ENCODE measurements at regions not wholly inside any gene's neighbourhood (a gene's known extent, or its start where the extent isn't known, plus 50 kb on each side); places are given as distances from the start of the nearest gene placed in this dataset.
A peak's percentile ranks its signal among the peaks of the same experiment; 100 is the strongest.

DNA sequence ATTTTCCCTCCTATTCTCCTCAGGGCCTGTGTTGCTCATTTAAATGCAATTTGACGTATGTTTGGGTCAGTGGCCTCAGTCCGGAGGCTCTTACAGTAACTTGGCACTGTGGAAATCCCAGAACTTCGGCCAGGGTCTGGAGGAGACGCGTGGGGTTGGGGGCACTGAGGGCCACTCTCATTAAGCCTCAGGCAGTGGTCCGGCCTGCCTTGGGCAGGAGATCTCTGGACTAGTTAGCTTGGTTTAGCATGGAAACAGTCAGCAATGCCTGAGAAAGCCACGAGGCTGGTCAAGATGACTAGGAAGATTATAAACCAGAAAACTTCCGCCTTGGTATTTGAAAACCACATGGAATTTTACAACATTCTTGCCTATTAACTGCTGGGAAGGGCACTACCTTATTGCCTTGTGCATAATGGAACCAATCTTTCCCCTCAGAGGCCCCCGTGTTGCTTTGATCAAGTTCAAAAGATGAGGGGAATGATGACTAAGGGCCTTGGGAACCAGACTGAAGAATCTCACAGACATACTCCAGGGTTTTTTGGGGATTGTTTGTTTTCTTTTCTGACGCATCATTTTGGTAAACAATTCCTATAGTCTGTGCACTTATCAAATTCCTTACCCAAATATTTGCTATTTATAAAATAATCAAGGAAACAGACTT is 206.0 kb upstream of the PREP start:
- DNase-seq (ENCODE audit: low read depth), result no peak

DNA sequence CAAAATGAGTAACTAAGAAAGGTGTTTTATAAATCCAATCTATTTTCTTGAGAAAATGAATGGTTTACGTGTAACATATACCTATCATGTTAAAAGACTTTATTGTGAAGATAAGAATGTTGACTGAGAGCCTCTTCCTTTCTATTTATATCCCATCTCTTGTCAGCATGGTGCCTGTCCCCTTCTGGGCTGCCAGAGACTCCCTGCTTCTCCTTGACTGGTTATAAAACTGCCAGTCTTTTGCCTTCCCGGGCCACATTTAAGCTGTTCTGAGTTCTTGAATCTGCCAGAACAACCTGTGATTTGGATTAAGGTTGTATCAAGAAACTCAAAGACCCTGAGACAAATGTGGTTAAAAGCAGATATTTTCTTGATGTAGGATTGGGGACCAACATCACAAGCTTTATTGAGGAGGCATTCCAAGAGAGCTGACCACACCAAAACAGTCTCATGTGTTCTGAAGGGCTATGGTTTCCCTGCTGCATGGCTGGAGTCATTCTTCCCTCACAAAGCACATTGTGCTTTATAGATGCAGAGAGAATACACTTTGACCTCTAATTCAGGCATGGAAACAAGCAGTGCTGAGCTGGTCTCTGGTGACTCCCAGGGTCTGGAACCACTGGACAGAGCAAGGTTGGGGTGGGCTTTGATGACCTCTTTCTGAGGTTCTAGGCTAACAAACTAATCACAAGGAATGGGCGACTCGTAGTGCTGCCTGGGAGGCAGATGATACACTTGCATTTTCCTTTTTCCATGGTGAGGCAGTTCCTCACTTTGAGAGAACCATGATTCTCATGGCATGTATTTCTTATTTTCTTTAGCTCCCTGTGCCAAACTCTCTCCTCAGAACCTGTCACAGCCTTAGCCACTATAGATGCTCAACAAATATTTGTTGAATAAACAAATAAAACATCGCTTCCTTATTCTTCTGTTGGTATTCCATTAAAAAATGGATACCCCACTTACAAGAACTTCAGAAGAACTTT is 205.0 kb upstream of the PREP start:
- DNase-seq (ENCODE audit: low read depth), result no peak

DNA sequence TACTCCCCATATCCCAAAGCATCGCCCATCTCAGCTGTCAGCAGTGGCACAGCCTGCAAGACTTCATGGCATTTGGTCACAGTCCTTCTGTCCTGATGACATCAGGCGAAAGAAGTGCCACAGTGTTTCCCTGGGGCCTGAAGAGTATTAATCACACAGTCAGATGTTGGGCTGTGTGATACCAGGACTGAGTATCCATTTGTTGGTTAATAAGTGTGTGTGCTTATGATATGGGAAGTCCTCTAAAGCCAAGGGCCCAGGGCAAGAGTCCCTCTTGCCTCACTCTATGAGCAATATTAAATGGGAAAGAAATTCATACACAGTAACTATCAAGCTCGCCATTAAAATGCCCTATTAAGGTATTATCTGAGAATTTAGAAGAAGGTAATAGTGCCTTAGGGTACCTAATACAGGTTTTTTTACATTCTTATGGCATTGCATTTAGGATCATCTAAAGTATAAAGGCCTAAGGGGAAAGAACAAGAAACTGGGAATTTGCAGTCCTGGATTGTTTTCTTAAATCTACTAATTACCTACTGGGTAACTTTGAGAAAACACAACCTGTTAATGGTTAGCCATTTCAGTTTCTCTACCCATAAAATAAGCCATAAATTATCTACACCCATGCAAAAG is 204.1 kb upstream of the PREP start:
- no peak for DNase-seq (ENCODE audit: low read depth)

DNA sequence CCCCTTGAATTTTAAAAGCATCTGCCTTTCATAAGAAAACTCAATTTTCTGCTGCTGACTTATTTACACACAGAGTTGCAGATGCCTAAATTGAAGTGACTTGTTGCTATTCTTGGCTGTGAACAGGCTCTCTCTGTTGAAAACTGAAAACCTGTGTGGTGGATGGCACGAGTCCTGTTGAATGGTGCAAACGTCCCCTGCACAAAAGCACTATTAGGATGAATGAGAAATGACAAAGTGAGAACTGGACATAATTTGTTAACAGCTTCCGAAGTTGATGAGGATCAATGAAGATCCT is 201.7 kb upstream of the PREP start:
- DNase-seq (ENCODE audit: low read depth), result no peak

DNA sequence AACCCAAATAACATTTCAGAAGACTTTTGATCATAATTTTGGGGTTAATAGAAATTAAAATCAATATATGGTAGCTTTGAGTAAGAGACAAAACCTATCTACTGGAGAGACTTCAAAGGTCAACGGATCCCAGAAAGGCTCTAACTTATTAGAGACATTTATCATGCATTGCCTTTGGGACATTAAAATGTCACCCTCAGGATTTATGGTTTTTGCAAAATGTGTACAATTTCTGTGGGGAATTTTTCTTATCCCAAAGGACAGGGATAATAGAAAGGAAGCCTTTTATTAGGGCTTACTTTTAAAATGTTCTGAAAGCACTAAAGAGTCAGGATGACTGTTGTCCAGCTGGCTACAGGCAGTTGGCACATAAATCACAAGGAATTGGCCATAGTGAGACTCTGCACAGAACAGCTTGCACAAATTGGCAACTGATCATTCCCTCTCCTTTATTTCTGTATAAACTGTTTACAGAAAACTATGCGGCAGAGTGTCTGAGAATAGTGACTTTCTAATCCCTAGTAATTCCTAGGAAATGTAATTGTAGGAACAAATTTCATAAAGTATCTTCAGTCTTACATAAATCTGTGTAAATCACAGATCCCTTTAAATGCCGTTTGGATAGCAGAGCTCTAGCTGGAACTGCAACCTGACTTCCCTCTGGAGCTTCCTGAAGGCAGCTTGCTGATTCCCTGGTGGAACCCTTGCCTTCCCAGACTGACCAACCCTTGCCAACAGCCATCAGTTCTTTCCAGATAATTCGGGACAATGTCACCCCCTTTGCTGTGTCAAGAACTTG is 201.1 kb upstream of the PREP start:
- DNase-seq (ENCODE audit: low read depth), result no peak

DNA sequence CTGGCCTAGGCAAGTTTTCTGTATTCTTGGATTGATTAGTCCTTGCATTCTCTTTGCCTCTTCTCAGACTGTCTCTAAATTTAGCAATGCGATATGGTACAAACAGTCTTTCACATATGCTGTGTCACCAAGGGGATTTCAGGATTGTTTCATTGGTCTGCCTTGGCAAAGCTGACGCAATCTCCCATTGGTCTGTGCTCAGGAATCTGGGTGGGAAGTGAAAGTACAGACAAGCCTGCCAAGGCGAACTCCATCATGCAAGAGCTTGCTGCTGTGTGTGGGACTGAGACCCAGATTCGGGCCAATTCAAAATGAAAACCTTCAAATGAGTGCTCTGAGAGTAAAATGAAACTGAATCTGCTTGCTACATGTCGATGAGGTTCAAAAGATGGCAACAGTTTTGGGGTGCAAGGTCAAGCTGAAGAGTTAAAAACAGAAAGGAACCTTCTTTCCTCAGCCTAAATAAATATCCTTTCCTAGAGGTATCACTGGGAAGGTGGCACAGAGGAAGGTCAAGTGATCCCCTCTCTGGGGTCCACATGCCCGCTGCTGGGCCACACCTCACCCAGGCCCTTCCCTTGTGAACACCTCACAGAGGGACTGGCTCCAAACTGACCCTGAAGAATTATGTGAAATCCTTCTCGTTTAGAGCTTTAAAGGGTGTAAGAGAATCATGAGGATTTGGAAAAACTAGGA is 198.8 kb upstream of the PREP start:
- DNase-seq (ENCODE audit: low read depth), result peak; percentile 15

DNA sequence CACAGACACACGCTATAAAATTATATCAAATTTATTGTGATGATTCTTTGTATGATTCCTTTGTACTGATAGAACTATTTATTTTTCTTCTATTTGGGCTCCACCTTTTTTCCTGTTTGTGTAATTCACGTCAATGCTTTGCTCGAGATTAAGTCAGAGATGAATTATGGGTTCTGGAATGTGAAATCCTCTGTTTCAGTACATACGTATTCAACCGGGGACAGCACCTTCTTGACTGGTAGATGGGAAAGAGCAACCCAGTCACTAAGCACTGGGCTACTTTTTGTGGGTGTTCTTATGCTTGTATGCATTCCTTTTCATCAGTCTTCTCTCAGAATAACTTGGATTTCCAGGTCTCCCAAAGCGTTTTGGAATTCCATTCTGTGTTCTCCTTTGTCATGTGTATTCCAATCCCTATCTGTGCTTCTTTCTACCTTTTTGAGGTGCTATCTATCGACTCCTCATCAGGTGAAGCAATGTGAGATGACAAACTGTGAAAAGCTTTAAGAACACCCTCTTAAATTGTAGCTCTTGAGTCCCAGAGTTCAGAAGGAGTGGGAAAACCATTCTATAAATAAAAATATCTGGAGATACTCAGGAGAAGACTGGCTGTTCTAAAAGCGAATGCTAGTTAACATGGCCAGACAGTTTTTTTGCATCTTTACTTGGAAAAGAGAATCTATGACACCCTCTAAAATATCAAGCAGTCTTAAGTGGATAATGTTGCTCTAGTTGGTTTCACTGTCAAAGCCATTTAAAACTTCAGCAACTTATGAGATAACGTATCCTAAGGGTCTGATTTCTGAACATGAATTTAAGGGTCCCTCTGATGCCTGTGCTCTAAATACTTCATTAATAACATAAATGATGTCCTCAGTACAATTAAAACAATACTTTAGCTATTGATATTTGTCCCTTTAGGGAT is 197.7 kb upstream of the PREP start:
- no peak for DNase-seq (ENCODE audit: low read depth)

DNA sequence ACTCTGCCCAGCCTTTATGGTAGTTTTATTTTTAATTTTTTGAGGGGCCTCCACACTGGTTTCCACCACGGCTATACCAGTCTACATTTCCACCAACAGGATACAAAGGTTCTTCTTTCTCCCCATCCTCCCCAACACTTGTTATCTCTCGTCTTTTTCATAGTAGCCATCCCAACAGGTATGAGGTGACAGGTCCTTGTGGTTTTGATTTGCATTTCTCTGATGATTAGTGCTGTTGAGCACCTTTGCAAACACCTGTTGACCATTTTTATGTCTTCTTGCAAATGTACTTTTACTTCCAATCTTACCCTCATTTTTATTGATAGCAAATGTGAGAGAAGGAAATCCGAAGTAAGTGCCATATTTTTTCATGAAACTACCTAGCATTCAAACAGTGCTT is 195.4 kb upstream of the PREP start:
- no peak for DNase-seq (ENCODE audit: low read depth)

DNA sequence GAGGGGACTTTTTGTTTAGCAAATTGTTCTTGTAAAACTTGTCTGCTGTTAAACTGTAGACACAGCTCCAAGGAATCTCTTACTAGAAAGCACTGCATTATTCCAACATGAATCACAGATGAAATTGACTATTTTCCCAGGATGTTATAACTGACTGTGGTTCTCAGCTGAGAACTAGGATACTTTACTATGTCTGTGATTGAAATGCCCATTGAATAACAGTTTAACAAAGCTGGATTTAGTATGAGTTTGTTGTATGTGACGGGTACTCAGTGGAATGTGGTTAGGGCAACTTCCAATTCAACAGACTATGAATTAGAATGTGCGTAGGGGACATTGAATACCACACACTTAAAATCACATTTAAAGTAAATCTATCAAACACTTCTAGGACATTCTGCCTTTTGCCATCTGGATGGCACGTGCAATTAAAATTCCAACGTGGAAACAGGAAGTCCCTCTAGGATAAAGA is 193.4 kb upstream of the PREP start:
- DNase-seq (ENCODE audit: low read depth), result no peak

DNA sequence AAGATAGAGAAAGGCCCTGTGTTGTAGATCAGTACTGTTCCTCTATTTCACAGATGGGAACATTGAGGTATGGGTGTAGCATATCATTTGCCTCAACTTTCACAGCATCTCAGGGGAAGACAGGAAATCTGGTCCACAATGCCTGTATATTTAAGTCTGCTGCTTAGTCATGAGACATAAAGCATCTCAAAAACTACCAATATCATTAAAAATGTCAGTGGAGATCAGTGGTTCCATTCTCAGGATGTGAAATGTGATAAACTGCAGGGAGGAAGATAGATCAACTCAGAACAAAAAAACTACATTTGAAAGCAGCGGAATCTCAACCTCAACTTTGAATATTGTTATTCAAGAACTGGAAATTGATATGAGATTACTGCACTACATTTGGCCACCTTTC is 192.9 kb upstream of the PREP start:
- no peak for DNase-seq (ENCODE audit: low read depth)

DNA sequence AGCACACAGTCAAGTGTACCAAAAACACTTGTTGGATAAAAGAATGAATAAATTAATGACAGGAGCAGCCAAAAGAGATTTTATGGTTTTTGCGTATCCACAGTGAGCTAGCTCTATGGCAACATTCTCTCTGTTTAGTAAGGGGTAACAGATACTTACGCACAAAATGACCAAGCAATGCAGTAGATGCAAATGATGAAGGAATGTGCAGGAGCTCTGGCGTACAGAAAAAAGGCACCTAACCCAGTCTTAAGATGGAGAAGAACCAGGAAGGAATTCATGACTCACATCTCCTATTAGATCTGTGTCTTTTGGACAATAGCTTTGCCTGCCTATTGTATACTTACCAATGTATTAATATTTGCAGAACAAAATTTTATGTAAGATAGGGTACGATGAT is 191.9 kb upstream of the PREP start:
- DNase-seq (ENCODE audit: low read depth), result no peak

DNA sequence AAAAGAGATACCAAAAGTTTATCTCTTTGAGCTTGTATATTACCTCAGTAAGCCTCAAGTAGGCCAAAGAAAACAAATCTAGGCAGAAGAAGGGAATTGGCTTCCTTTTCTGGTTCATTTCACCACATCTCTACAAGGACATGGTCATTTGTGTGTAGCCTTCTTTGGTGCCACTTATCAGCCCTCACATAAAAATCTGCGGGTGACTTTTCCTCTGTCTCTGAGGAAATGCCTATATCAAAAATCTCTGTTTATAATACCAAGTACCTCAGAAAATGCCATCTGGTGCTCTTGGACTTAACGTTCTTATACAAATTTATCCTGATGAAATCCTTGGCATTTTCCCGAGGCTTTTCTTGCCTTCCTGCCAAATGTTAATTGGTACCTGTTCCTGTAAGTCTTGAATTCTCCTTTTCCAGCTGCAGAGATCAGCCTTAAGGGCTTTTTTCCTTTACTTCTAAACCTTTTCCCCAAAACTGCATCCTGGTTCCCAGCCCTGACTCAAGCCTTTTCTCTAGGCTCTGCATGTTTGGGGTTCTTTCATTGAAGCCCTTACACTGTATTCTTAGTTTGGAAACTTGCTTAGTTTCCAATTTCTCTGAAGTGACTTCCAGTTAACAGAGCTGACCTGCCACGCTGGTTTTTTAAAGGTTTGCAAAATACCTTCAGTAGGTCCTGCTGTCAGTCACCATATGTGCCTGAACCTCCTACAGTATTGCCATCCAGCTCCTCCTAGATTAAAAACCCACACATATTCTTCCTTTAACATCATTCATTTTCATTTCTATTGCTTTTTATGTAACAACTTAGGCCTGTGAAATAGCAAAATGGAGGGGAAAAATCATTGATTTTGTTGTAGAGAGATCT is 191.2 kb upstream of the PREP start:
- no peak for DNase-seq (ENCODE audit: low read depth)

DNA sequence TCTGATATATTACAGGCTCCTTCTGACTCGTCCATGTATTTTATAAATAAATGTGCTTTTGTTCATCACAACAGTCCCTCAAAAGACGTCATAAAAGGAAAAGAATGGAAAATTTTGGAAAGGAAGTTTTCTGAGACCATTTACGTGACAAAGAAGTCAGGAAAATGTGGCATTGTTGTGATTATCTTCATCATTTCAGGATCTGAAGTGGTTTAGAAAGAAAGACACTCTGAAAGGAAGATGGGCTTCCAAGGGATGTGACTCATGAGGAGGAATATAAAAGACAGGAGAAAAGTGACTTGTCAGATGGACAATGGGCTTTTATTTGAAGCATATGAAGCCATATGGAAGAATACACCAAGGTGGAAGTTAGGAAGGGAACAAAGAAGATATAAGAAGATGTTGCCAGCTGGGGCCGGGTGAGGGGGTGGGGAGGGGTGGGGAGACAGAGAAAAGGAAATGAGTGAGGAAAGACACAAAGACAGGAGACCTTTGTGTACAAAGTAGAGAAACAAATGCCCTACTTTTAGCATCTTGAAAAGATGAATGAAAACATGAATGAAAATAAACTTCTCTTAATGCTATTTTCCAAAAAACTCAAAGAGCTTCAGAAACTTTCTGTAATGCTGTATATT is 190.3 kb upstream of the PREP start:
- no peak for DNase-seq (ENCODE audit: low read depth)

DNA sequence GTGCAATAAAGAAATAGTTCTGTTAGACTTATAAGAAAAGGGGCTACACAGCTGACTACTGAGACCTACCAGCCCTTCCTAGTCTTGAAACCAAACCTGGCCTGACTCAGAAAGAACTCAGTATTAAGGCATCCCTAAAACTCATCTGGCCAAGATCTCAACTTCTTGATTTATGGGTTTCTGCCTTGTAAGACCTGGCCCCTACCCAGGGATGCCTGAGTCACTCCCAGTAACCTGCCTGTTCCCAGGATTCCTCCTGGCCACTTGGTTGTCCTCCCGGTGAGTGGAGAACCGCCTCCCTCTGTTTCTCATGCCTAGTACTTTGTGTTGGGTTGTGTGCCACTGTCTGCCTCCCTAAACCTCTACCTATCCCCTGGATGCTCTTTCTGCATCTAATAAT is 189.4 kb upstream of the PREP start:
- DNase-seq (ENCODE audit: low read depth), result no peak

DNA sequence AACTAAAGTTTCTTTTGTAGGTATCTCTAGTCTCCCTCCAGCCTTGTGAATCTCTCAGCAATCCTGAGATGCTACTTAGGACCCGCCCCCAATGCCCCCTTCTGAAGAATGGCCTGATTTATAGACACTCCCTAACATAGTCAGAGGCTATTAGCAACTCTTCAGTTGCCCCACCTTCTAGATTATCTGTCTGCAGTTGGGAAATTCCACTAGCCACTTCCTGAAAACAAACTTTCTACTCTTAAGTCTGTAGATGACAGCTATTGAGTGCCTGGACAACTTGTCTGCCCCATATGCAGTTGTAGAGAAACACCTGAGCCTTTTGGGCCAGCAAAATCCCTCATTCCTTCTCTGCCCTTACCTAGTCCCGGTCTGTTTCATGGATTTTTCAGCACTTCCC is 188.2 kb upstream of the PREP start:
- no peak for DNase-seq (ENCODE audit: low read depth)

DNA sequence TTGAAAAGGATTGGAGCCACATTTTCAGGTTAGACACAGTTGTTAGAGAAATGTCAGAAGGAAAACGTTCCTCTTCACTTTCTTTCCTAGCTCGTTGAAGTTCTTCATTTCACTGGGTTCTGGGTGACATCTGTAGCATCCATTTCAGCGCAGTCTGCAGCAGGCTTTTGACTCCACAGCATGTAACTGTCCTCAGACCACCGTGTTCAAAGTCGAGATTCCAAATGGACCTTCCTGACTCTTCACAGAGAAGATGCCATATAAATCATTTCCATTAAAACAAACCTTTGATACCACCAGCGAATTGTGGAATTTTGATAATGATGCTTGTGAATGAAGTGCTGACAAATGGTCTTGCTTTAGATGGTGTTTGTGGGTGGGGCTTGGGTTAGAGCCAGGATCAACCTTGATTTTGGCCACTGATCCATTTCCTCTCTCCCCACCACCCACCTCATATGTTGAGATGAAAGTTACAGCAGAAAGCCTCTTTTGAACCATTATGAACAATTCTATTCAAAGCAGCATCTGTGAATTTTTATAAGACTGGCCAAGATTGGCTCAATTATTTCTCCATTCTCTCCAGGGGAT is 185.3 kb upstream of the PREP start:
- no peak for DNase-seq (ENCODE audit: low read depth)

DNA sequence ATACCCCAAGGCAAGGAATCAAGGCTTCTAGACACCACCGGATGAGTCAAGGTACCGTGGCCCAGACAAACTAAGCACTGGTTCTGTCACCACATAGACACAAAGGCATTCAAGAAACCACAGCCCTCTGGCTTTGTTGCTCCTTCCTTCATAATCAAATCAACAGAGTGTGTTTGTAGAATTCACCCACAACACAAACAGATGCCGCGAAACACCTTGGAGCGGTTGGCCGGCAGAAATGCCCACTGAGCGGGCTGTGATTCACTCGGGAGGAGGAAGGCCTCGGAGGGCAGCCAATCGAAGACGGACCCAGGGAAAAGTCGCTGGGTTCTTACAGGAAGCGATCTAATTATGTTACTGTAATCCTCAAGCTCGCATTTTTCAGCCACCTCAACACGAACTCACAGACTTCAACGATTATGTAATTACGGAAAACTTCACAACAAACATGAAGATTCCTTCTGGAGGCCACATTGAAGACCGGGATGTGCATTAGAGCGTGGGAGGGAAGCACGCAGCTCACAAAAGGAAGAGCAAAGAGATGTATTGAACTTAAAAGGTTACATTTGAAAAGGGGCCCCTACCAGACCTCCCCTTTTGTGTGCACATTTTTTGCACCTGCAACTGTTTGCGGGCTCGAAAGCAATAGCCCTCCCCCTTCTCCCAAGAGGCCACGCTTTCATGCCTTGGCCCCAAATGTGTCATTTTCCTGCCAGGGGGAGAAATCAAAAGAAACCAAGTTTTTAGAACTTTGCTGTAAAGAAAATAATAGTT is 184.7 kb upstream of the PREP start:
- no peak for DNase-seq (ENCODE audit: low read depth)

DNA sequence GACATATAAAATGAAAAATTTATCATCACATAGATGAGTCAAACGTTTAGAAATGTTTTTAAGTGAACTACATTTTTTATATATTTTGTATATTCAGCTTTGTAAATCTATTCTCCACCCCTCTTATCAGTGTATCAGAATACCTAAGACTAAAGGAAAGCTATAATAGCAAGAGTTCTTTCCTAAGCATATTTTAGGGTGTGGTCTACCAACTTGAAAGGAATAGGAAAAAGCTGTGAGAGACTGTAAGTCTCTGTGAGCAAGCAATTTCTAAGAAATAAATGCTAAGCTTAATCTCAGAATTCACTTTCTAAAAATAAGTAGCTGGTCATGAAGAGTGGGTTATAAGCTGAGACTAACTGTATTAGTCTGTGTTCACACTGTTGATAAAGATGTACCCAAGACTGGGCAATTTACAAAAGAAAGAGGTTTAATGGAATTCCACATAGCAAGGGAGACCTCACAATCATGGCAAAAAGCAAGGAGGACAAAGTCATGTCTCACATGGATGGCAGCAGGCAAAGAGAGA is 175.4 kb upstream of the PREP start:
- no peak for DNase-seq (ENCODE audit: low read depth)

Data from activated T-cell treated with anti-CD3 and anti-CD28 coated beads for 48 hours (primary cell).